ENCODE measurements at regions not wholly inside any gene's neighbourhood (a gene's known extent, or its start where the extent isn't known, plus 50 kb on each side); places are given as distances from the start of the nearest gene placed in this dataset.
"Not testable (repeated sequence)": the region's sequence is repeated elsewhere in the genome, so short reads cannot be mapped to it uniquely, and the experiment has no call there.

DNA sequence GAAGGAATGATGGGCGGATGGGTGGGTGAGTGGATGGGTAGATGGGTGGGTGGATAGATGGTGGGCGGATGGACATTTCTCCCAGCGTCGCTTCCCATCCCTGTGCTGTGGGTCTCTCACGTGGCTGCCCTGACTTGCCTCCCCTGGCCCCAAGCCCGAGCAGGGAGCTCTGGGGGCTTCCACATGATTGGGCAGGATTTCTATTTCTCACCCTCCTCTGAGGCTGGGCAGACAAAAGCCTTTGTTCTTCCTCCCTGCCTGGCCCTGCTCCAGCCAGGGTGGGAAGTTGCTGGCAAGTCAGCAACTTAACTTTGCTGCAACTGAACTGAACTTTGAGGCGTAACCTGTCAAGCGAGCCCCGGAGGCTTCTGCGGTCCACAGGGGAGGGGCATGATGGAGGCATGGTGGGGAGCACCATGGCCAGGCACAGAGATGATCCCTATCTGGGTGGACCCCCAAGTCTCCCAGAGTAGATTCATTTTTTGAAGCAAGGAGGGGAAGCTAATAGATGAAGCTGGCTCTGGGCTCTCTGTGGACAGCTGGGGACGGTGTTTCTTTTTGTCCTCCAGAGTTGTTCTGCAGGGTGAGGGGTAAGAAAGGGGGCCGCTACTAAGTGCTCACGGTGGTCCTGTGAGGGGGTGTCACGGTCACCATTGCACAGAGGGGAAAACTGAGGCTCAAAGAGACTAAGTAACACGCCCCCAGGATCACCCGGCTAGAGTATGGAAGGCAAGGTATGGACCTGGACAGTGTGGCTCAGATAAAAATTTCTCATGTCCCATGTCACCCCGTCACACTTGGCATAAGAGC lies 140.1 kb downstream of the CEBPB start:
- no peak for DNase-seq

GRCh38 chr20:50331469-50332363 lies 141.1 kb downstream of the CEBPB start:
- no peak for DNase-seq

- no peak for DNase-seq
These were observed 141.9 kb downstream of the CEBPB start for GRCh38 chr20:50332491-50332980.

GRCh38 chr20:50333131-50333670 lies 142.6 kb downstream of the CEBPB start:
- DNase-seq, result no peak

GRCh38 chr20:50333812-50334211 lies 143.2 kb downstream of the CEBPB start:
- no peak for DNase-seq

GRCh38 chr20:50334512-50334911 lies 143.9 kb downstream of the CEBPB start:
- not testable (repeated sequence) for DNase-seq

GRCh38 chr20:50335105-50335504 lies 144.5 kb downstream of the CEBPB start:
- DNase-seq, result no peak

DNA sequence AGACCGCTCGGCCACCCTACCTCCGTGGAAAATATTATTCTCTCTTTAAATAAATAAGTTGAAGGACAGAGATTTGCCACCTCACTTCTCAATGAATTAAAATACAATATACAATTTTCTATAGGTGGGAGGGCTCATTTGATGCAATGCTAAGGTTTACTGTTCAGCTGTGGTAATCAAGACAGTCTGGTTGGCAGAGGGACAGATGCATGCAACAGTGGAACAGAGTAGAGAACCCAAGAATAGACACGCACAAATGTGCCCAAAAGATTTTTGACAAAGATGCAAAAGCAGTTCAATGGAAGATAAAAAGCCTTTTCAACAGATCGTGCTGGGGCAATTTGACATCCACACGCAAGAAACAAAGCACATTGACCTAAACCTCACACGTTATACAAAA lies 145.2 kb downstream of the CEBPB start:
- DNase-seq, result no peak

DNA sequence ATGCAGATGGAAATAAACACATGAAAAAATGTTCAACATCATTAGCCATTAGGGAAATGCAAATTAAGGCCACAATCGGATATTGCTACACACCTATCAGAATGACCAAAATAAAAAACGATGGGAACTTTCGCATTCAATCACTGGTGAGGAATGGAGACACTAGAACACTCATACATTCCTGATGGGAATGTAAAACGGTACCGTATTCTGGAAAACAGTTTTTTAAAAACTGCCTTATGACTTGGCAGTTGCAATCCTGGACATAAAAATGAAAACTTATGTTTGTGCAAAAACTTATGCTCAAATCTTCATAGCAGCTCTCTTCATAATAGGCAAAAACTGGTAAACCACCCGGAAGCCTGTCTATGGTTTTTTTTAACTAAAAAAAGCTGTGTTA lies 146.0 kb downstream of the CEBPB start:
- no peak for DNase-seq

GRCh38 chr20:50337521-50338466 lies 147.2 kb downstream of the CEBPB start:
- DNase-seq, result no peak

GRCh38 chr20:50338479-50339391 lies 148.1 kb downstream of the CEBPB start:
- DNase-seq, result no peak

DNA sequence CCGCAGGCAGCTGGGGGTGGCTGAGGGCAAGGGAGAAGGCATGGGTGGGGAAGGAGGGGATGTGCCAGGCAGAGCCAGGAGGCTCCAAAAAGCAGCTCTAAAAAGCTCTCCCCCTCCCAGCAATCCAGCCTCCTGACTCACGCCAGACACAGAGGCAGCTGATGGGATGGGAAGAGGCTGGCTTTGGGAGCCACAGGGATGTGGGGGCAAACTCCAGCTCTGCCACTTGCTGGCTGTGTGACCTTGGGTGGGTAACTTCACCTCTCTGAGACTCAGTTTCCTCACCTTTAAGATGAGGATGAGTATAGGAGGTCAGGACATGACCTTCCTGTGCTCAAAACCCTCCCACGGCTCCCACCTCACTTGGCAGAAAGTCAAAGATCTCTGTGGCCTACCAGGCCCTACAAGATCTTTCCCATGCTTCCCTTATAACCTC lies 148.9 kb downstream of the CEBPB start:
- no peak for DNase-seq

DNA sequence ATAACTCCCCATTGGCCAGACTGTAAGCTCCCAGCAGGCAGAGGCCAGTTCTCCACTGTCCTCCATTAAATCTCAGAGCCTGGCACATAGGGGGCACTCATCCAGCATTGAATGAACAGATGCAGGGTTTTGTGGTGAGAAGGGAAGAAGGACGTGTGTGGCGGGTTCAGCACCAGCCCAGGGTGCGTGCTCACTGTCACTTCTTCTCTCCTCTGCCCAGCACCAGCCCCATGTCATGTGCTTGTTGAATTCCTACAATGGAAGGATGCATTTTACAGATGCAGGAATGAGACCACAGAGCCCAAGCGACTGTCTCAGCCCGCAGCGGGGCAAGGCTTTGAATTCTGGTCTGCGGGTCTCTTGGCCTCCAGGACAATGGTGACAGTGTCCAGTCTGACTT lies 149.9 kb downstream of the CEBPB start:
- DNase-seq, result no peak

- DNase-seq, result no peak
These were observed 150.4 kb downstream of the CEBPB start for GRCh38 chr20:50341050-50341449.

DNA sequence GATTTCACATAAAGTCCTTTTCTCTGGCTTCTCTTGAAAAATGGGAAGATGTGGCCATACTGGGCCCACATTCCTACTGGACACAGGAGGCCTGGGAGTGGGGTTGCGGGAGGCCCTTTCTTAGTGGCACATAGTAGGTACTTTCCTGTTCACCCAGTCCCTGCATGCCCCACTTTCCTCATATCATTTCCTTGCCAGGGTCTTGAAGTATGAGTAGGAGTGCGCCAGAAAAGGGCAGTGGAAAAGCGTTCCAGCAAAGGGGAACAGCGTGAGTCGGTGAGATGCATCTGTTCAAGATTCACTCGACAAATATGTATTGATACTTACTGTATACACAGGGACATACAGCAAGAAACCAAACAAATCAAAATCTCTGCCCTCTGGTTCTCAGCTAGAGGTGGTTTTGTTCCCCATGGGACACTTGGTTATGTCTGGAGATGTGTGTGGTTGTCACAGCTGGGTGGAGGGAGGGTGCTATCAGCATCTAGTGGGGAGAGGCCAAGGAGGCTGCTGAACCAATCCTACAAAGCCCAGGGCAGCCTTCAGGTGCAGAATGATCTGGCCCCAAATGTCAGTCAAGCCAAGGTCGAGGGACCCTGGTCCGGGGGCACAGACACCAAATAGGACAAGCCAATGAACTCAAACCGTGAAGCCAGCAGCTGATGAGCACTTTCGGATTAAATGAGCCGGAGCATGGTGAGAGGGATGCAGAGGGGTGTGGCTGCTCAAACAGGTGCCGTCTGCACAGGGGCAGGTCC lies 151.4 kb downstream of the CEBPB start:
- no peak for DNase-seq

- no peak for DNase-seq
These were observed 152.0 kb downstream of the CEBPB start for GRCh38 chr20:50342638-50343102.

DNA sequence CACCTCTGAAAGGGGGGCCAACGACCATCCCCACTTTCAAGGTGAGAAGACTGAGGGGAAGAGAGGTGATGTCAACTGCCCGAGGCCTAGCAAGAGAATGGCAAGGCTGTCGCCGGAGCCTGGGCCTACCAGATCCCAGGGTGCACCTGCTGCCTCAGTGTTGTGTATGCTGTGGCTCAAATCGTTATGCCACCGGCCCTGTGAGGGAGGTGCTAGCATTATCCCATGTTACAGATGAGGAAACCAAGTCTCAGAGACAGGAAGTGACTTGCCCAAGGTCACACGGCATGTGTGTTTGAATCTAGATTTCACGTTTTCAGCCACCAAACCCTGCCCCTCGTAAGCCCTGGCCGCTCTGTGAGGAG lies 152.5 kb downstream of the CEBPB start:
- no peak for DNase-seq

DNA sequence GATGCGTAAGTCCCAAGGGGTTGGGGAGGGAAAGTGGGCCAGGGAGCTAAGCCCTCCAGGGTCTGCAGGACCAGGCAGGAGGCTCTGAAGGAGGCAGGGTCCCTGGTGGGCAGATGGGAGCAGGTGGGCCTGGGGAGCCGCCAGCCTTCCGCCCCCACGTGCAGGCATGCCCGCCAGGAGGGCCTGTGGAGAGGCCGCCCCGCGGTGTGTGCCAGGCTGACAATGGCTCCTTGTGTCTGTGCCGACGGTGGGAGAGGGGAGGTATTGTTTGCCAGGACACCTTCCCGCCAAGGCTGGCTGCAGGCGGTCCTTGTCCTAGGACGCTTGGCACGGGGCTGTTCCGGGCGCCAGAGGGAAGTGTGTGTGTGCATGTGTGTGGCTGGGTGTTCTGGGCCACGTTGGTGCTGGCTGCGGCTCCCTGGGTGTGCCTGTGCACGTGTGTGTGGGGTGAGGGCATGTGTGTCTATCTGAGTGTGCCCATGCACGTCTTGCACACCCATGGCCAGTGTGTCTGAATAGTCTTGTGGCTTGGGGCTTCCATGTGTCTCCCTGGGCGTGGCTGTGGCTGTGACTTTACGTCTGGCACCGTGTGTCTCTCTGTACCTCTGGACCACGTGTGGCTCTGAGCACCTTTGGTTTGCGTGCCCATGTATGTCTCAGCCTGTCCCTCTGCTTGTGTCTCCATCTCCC lies 153.0 kb downstream of the CEBPB start:
- no peak for DNase-seq

GRCh38 chr20:50344232-50345071 lies 153.8 kb downstream of the CEBPB start:
- no peak for DNase-seq

Measured in activated CD4-positive, alpha-beta T cell treated with anti-CD3 and anti-CD28 coated beads for 1 hour (primary cell).